Activated CD4-positive, alpha-beta T cell treated with anti-CD3 and anti-CD28 coated beads, Interleukin-10, Interleukin-2, amounts not matched to agents 100 ng/mL and 50 ng/mL, durations not matched to agents 16 hours and 8 hours (primary cell): ENCODE measurements at regions not wholly inside any gene's neighbourhood (a gene's known extent, or its start where the extent isn't known, plus 50 kb on each side); places are given as distances from the start of the nearest gene placed in this dataset.
A peak's percentile ranks its signal among the peaks of the same experiment; 100 is the strongest.
"Not testable (repeated sequence)": the region's sequence is repeated elsewhere in the genome, so short reads cannot be mapped to it uniquely, and the experiment has no call there.

Experiments
- DNase-seq: peaks from one replicate; pipeline ENCODE4 v3.0.0-alpha.2; 2020

GRCh38 chr6:115016593-115016992 is 673.8 kb upstream of the HS3ST5 start:
- no peak for DNase-seq

GRCh38 chr6:115004982-115005381 is 662.2 kb upstream of the HS3ST5 start:
- no peak for DNase-seq

- DNase-seq: no peak
Measured at GRCh38 chr6:115004204-115004603, 661.4 kb upstream of the HS3ST5 start.

GRCh38 chr6:115001731-115002350 is 659.0 kb upstream of the HS3ST5 start:
- DNase-seq: peak; percentile 36

- DNase-seq: no peak
Measured at GRCh38 chr6:115000736-115001135, 657.9 kb upstream of the HS3ST5 start.

GRCh38 chr6:114998492-114998891 is 655.7 kb upstream of the HS3ST5 start:
- no peak for DNase-seq

DNA sequence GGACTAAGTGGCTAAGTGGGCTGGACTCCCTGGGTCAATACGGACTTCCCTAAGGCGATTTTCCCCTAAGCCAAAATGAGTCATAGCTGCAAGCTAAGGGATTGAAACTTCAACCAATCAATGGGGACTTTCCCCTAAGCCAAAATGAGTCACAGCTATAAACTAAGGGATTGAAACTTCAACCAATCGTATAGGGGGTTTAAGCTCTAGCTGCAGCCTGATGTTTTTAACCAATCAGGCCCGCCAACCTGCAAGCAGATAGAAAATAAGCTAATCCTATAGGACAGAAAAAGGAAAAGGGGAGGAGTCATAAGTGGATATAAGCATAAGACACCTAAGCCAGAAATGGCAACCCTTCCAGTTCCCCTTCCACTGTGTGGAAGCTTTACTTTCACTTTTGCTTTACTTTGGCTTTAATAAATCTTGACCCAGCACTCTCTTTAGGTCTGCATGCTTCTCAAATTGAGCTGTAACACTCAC is 655.0 kb upstream of the HS3ST5 start:
- DNase-seq: peak; percentile 23

- no peak for DNase-seq
Measured at GRCh38 chr6:114995526-114995925, 652.7 kb upstream of the HS3ST5 start.

- peak; percentile 65 for DNase-seq
Measured at GRCh38 chr6:114989279-114989964, 646.6 kb upstream of the HS3ST5 start.

GRCh38 chr6:114987281-114987680 is 644.5 kb upstream of the HS3ST5 start:
- DNase-seq: no peak

DNA sequence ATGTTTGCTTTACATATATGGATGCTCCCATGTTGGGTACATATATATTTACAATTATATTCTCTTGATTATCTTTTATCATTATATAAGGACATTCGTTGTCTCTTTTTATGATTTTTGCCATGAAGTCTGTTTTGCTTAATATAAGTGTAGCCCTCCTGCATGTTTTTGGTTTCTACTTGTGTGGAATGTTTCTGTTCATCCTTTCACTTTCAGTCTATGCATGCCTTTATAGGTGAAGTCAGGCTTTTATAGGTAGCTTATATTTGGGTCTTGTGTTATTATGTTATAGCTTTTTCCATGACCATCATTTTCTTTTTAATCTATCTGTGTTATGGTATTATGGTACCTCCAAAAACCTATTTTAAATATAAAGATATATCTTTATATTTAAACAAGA is 612.5 kb upstream of the HS3ST5 start:
- DNase-seq: no peak

GRCh38 chr6:114952229-114952628 is 609.4 kb upstream of the HS3ST5 start:
- no peak for DNase-seq

- no peak for DNase-seq
Measured at GRCh38 chr6:114945392-114945791, 602.6 kb upstream of the HS3ST5 start.

DNA sequence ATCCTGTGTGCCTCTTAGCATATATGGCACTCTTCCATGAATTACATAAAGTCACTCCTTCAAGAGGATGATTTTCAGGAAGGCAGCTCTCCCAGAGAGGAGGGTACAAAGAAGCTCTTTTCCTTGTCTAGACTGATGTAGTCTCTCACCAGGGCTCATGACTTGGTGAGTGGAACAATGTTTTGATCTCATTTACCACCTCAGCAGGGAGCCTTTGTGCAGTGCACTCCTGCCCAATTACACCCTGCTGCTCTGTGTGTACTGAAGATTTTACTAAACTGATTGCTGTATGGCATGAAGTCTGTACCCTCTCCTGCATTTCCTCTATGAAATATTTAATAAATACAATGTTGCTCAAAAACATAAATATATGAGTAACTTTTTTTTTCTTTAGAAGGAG is 598.3 kb upstream of the HS3ST5 start:
- no peak for DNase-seq

- no peak for DNase-seq
Measured at GRCh38 chr6:114940181-114940580, 597.4 kb upstream of the HS3ST5 start.

- no peak for DNase-seq
Measured at GRCh38 chr6:114939630-114940029, 596.8 kb upstream of the HS3ST5 start.

- DNase-seq: no peak
Measured at GRCh38 chr6:114936080-114936479, 593.3 kb upstream of the HS3ST5 start.

- DNase-seq: no peak
Measured at GRCh38 chr6:114934079-114934478, 591.3 kb upstream of the HS3ST5 start.

DNA sequence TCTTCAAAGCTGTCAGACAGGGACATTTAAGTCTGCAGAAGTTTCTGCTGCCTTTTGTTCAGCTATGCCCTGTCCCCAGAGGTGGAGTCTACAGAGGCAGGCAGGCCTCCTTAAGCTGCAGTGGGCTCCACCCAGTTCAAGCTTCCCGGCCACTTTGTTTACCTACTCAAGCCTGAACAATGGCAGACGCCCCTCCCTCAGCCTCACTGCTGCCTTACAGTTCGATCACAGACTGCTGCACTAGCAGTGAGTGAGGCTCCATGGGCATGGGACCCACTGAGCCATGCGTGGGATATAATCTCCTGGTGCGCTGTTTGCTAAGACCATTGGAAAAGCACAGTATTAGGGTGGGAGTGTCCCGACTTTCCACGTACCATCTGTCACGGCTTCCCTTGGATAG is 585.9 kb upstream of the HS3ST5 start:
- not testable (repeated sequence) for DNase-seq

- no peak for DNase-seq
Measured at GRCh38 chr6:114906096-114906495, 563.3 kb upstream of the HS3ST5 start.

- no peak for DNase-seq
Measured at GRCh38 chr6:114897536-114897935, 554.7 kb upstream of the HS3ST5 start.

DNA sequence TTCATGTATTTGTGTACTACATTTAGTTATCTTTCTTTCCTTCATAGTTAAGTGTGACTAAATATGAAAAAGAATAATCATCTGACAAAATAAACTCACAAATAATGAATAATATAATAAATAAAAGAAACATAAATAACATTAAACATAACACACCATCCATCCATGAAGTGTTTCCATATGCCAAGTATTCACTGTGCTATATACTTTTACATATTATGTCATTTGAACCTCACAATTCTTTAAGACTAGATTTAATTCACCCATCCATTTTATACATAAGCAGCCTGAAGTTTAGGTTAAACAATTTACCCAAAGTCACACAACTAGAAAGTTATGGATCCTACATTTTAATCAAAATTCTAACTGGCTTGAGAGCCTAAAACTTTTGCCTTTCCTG is 549.4 kb upstream of the HS3ST5 start:
- DNase-seq: no peak

DNA sequence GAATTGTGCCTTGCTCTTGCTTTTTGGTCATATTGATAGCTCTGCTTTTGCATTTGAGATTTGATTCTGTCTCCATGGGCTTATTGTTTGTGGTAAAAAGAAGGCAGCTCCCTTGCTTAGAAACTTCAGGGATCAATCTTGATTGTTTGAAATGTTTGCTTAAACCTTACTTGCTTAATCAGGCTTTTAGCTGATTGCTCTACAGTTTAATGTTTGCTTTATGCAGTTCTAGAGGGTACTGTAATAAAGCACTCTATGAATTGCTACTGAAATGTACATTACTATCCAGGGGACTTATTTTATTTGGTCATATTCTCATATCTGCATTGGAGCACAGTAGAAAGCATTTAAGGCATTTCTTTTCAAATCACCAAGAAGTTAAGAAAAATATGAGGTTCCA is 545.4 kb upstream of the HS3ST5 start:
- DNase-seq: no peak

GRCh38 chr6:114886670-114887436 is 544.0 kb upstream of the HS3ST5 start:
- no peak for DNase-seq
